ENCODE measurements at regions not wholly inside any gene's neighbourhood (a gene's known extent, or its start where the extent isn't known, plus 50 kb on each side); places are given as distances from the start of the nearest gene placed in this dataset.

GRCh38 chr2:2569306-2569705, 238.2 kb upstream of the MYT1L start:
- DNase-seq (ENCODE audit: low spot score), result no peak

- DNase-seq (ENCODE audit: low spot score), result no peak
Measured at GRCh38 chr2:2568411-2568810, 237.3 kb upstream of the MYT1L start.

GRCh38 chr2:2567776-2568175, 236.7 kb upstream of the MYT1L start:
- DNase-seq (ENCODE audit: low spot score), result no peak

GRCh38 chr2:2566396-2567323, 235.6 kb upstream of the MYT1L start:
- no peak for DNase-seq (ENCODE audit: low spot score)

GRCh38 chr2:2565671-2566070, 234.6 kb upstream of the MYT1L start:
- DNase-seq (ENCODE audit: low spot score), result no peak

- DNase-seq (ENCODE audit: low spot score), result no peak
Measured at GRCh38 chr2:2564300-2565078, 233.4 kb upstream of the MYT1L start.

- no peak for DNase-seq (ENCODE audit: low spot score)
Measured at GRCh38 chr2:2563309-2563860, 232.3 kb upstream of the MYT1L start.

- DNase-seq (ENCODE audit: low spot score), result no peak
Measured at GRCh38 chr2:2562867-2563266, 231.8 kb upstream of the MYT1L start.

GRCh38 chr2:2561346-2562095, 230.4 kb upstream of the MYT1L start:
- no peak for DNase-seq (ENCODE audit: low spot score)

GRCh38 chr2:2560374-2561015, 229.4 kb upstream of the MYT1L start:
- no peak for DNase-seq (ENCODE audit: low spot score)

GRCh38 chr2:2558476-2558875, 227.4 kb upstream of the MYT1L start:
- no peak for DNase-seq (ENCODE audit: low spot score)

- DNase-seq (ENCODE audit: low spot score), result no peak
Measured at GRCh38 chr2:2557475-2557874, 226.4 kb upstream of the MYT1L start.

GRCh38 chr2:2550856-2551255, 219.8 kb upstream of the MYT1L start:
- no peak for DNase-seq (ENCODE audit: low spot score)

GRCh38 chr2:2547911-2548310, 216.8 kb upstream of the MYT1L start:
- no peak for DNase-seq (ENCODE audit: low spot score)

GRCh38 chr2:2547451-2547850, 216.4 kb upstream of the MYT1L start:
- DNase-seq (ENCODE audit: low spot score), result no peak

- no peak for DNase-seq (ENCODE audit: low spot score)
Measured at GRCh38 chr2:2546046-2546445, 215.0 kb upstream of the MYT1L start.

- no peak for DNase-seq (ENCODE audit: low spot score)
Measured at GRCh38 chr2:2542966-2543611, 212.0 kb upstream of the MYT1L start.

- no peak for DNase-seq (ENCODE audit: low spot score)
Measured at GRCh38 chr2:2542316-2542715, 211.2 kb upstream of the MYT1L start.

GRCh38 chr2:2540406-2540805, 209.3 kb upstream of the MYT1L start:
- DNase-seq (ENCODE audit: low spot score), result no peak

- no peak for DNase-seq (ENCODE audit: low spot score)
Measured at GRCh38 chr2:2536416-2537056, 205.5 kb upstream of the MYT1L start.

- no peak for DNase-seq (ENCODE audit: low spot score)
Measured at GRCh38 chr2:2530334-2530733, 199.3 kb upstream of the MYT1L start.

Measured in HuH-7 (cell line).